ENCODE measurements at regions not wholly inside any gene's neighbourhood (a gene's known extent, or its start where the extent isn't known, plus 50 kb on each side); places are given as distances from the start of the nearest gene placed in this dataset.
A peak's percentile ranks its signal among the peaks of the same experiment; 100 is the strongest.

DNA sequence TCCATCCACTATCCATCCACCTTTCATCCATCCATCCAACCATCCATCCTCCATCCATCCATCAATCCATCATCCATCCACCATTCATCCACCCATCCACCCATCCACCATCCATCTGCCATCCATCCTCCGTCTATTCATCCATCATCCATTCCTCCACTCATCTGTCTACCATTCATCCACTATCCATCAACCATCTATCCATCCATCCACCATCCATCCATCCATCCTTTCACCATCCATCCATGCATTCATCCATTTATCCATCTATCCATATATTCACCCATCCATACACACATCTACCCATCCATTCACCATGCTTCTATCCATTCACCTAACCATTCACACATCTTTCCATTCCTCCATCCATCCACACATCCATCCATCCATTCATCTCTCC is 207.0 kb upstream of the CDH4 start:
- Histone ChIP-seq H3K27ac (ENCODE audit: low read depth in 2 of 2, low read length in 2 of 2) (no peak overlapping the region), H3K36me3 (ENCODE audit: control insufficient read depth in 2 of 3, insufficient read depth in 3 of 3, low read length in 3 of 3) (no peaks in the 10 kb centered on the region), H3K9ac (ENCODE audit: low read length in 3 of 3) (no peak overlapping the region), H3K4me3 (ENCODE audit: low read length in 3 of 3) (no peak overlapping the region), H3K9me3 (ENCODE audit: control insufficient read depth in 2 of 3, insufficient read depth in 1 of 3, low read length in 3 of 3) (no peaks in the 10 kb centered on the region), H3K4me1 (ENCODE audit: control insufficient read depth in 2 of 3, insufficient read depth in 2 of 3, low read depth in 1 of 3, low read length in 3 of 3) (no peaks in the 10 kb centered on the region), H3K27me3 (ENCODE audit: control insufficient read depth, insufficient read depth, low read length) (no peaks in the 10 kb centered on the region)
- intact Hi-C loops (cut with DNase I) = no loop called here
- no peak for DNase-seq
- TF ChIP-seq CTCF (IDR thresholded peaks at IDR 0.05; ENCODE audit: borderline replicate concordance, extremely low read depth, insufficient read depth) = no peak
- FAIRE-seq = no peak

DNA sequence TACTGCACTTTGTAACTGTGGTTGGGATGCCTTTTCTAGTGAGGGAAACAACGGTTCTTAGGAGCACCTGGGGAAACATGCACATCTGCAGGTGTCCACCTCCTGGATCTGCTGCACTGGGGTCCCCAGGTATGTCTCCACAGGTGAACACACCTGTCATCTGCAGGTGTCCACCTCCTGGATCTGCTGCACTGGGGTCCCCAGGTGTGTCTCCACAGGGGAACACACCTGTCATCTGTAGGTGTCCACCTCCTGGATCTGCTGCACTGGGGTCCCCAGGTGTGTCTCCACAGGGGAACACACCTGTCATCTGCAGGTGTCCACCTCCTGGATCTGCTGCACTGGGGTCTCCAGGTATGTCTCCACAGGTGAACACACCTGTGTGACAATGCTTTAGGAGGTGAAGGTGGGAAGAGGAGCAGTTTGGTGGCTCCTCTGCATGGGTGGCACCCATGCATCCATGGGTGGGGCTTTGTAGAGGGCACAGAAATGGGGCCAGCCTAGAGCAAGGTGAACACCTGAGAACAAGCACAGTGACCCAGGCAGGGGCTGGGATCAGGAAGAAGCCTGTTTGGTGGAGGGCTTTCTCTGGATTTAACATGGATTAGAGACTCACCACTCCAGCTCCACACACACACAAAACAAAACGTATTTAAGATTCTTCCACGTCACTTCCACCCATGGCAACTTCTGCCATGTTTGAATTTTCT is 206.0 kb upstream of the CDH4 start:
- intact Hi-C loops (cut with DNase I) = no loop called here
- DNase-seq (peak in 1 of 5 donors; percentile 59), FAIRE-seq (no peak)
- Histone ChIP-seq H3K36me3 (ENCODE audit: control insufficient read depth in 2 of 3, insufficient read depth in 3 of 3, low read length in 3 of 3) (no peaks in the 10 kb centered on the region), H3K9ac (ENCODE audit: low read length in 3 of 3) (no peak overlapping the region), H3K4me1 (ENCODE audit: control insufficient read depth in 2 of 3, insufficient read depth in 2 of 3, low read depth in 1 of 3, low read length in 3 of 3) (no peaks in the 10 kb centered on the region), H3K9me3 (ENCODE audit: control insufficient read depth in 2 of 3, insufficient read depth in 1 of 3, low read length in 3 of 3) (no peaks in the 10 kb centered on the region), H3K4me3 (ENCODE audit: low read length in 3 of 3) (no peak overlapping the region), H3K27me3 (ENCODE audit: control insufficient read depth, insufficient read depth, low read length) (no peaks in the 10 kb centered on the region), H3K27ac (ENCODE audit: low read depth in 2 of 2, low read length in 2 of 2) (no peak overlapping the region)
- no peak for TF ChIP-seq CTCF (IDR thresholded peaks at IDR 0.05; ENCODE audit: borderline replicate concordance, extremely low read depth, insufficient read depth)

DNA sequence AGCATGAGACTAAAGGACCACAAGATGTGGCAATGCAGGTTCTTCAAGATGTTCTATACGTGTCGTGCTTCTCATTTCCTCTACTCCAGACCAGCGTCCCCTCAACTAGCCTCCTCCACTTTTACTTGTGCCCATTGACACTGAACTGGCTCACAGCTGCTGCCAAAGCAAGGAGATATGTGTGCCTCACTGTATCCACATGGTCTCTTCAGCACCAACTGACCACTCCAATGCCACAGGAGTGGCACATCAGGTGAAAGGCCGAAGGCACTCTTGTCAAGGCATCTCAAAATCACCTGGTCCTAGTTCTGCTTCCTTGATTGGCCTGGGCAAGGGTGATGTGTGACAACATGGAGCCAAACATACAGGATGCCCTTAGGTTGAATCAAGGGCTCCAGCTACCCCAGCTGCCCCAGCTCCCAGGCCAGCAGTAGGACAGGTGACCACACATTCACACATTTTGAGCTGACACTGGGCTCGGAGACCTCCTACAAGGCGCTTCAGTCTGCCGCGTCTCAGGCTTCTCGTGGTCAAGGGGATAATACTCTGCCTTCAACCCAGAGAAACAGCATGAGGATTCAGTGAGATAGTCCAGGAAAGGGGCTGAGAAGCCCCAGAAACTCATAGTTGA is 205.2 kb upstream of the CDH4 start:
- no peak overlapping the region for H3K27ac ChIP-seq (ENCODE audit: low read depth in 2 of 2, low read length in 2 of 2)
- no peaks in the 10 kb centered on the region for H3K9me3 ChIP-seq (ENCODE audit: control insufficient read depth in 2 of 3, insufficient read depth in 1 of 3, low read length in 3 of 3)
- intact Hi-C loops (cut with DNase I) = no loop called here
- no peak overlapping the region for H3K9ac ChIP-seq (ENCODE audit: low read length in 3 of 3)
- no peak overlapping the region for H3K4me3 ChIP-seq (ENCODE audit: low read length in 3 of 3)
- FAIRE-seq (no peak), DNase-seq (no peak)
- no peaks in the 10 kb centered on the region for H3K27me3 ChIP-seq (ENCODE audit: control insufficient read depth, insufficient read depth, low read length)
- H3K36me3 ChIP-seq (ENCODE audit: control insufficient read depth in 2 of 3, insufficient read depth in 3 of 3, low read length in 3 of 3) = no peaks in the 10 kb centered on the region
- no peaks in the 10 kb centered on the region for H3K4me1 ChIP-seq (ENCODE audit: control insufficient read depth in 2 of 3, insufficient read depth in 2 of 3, low read depth in 1 of 3, low read length in 3 of 3)
- no peak for TF ChIP-seq CTCF (IDR thresholded peaks at IDR 0.05; ENCODE audit: borderline replicate concordance, extremely low read depth, insufficient read depth)

Data from kidney (tissue), 13 donors.